Sigmoid colon (tissue), 6 donors: ENCODE measurements at regions not wholly inside any gene's neighbourhood (a gene's known extent, or its start where the extent isn't known, plus 50 kb on each side); places are given as distances from the start of the nearest gene placed in this dataset.
"Not testable (repeated sequence)": the region's sequence is repeated elsewhere in the genome, so short reads cannot be mapped to it uniquely, and the experiment has no call there.

Experiments
- DNase-seq: peaks from one replicate; pipeline ENCODE4 v3.0.0-alpha.2; 2019
- H3K27ac ChIP-seq, 4 donors: fragments of 200-600 bp; sonication (generic); one replicate each; pipeline ENCODE4 v1.5.1; 2016 to 2019; ENCODE audit warnings: mild to moderate bottlenecking in 1 of 4
- H3K27me3 ChIP-seq, 3 donors: fragments of 200-600 bp; sonication (generic); one replicate each; pipeline ENCODE4 v1.5.1; 2019; ENCODE audit warnings: mild to moderate bottlenecking in 1 of 3
- H3K36me3 ChIP-seq, 4 donors: fragments of 200-600 bp; sonication (generic); one replicate each; pipeline ENCODE4 v1.5.1; 2016 to 2019
- H3K4me1 ChIP-seq, 4 donors: fragments of 200-600 bp; sonication (generic); one replicate each; pipeline ENCODE4 v1.5.1; 2017 to 2019
- H3K4me3 ChIP-seq, 4 donors: fragments of 200-600 bp; sonication (generic); one replicate each; pipeline ENCODE4 v1.5.1; 2017 to 2019; ENCODE audit warnings: mild to moderate bottlenecking in 2 of 4, moderate library complexity in 1 of 4
- H3K9me3 ChIP-seq, 4 donors: fragments of 200-600 bp in 3 of 4; sonication (generic) in 3 of 4; one replicate each; pipeline versions ENCODE4 v1.5.1 to v1.6.1; 2013 to 2019
- EP300 ChIP-seq, 4 donors: sonication (generic); formaldehyde crosslinking; IDR thresholded peaks; one replicate each; pipeline ENCODE4 v1.6.1; 2017; ENCODE audit warnings: antibody characterized with exemption in 4 of 4
- POLR2A ChIP-seq, 2 donors: fragments of 450-650 bp; IDR thresholded peaks; one replicate each; pipeline ENCODE4 v1.6.1; 2016; ENCODE audit warnings: antibody characterized with exemption in 2 of 2, mild to moderate bottlenecking in 2 of 2, moderate library complexity in 2 of 2
- POLR2AphosphoS5 ChIP-seq, 4 donors: sonication (generic); formaldehyde crosslinking; IDR thresholded peaks; one replicate each; pipeline ENCODE4 v1.6.1; 2017; ENCODE audit warnings: antibody characterized with exemption in 4 of 4
- WGBS, 2 donors: extraction: QIAGEN DNeasy Blood & Tissue Kit; methylation state at CpG; one replicate each; pipeline ENCODE4 v1.1.7; 2013; 5-methylcytosine and 5-hydroxymethylcytosine counted together
- intact Hi-C: fragments of 100-400 bp; cut with DNase I; formaldehyde crosslinking; loops from one replicate; pipeline ENCODE4 v1.15.1; 2023
- TF ChIP-seq, protein P1 (sequence below), 4 experiments: fragments of 450-650 bp in 3 of 4; fragments of 200-600 bp in 1 of 4; IDR thresholded peaks; one replicate each; pipeline ENCODE4 v1.5.1; 2016 to 2019; ENCODE audit warnings: antibody characterized with exemption in 4 of 4, mild to moderate bottlenecking in 3 of 4, moderate library complexity in 2 of 4
- donor health status: healthy with polysubstance abuse.
- donor health status: healthy.

DNA sequence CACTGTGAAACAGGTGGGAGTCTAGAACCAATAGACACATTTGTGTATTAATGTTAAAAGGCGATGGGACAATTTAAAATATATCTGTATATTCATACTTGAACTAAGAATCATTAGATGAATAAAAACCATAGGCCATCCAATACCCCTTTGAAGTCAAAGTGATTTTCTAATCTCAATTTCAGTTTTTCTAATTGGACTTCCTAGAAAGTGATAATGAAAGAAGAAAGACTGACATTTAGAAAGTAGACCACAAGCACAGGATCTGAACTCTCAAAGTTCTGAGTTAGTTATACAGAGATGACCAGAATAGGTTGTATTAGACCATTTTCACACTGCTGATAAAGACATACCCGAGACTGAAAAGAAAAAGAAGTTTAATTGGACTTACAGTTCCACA lies 412.8 kb upstream of the PIK3R1 start:
- intact Hi-C loops, result no loop called here

DNA sequence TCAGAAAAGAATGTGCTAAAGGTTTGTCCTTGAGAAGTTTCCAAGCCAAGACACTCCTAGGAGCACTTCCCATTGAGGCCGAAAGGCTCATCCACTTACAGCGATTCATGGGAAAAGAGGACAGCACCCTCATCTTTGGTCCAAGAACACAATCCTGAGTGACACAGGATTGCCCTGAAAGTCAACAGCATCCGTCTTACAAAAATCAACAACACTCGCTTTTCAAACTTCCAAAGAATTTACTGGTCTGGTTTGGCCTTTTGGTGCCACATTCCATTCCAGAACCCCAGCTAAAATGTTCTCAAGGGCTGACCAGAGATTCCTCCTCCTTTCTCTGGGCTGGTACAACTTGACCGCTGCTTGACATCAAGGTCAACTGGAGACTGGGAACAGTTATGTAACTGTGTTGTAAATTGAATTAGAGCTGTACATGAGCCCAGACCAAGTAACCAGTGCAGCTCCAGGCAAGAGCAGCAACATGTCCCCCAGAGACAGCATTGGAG lies 415.8 kb upstream of the PIK3R1 start:
- Histone ChIP-seq H3K27me3 (no peaks in the 10 kb centered on the region), H3K4me3 (no peak overlapping the region), H3K36me3 (no peaks in the 10 kb centered on the region), H3K27ac (peak overlapping the region; percentile 59 to 77 (median 72)), H3K9me3 (no peaks in the 10 kb centered on the region), H3K4me1 (peaks cover 0 to 20% (median 16%) of the 10 kb centered on the region in 4 donors)
- 88% methylated on average over 5 of the region's 5 CpGs for WGBS, 2 donors
- intact Hi-C loops, result loop anchor here (10.0 kb wide), 1 partner anchor 555 kb away; no protein-coding TSS in a partner anchor
- peak; percentile 84 for DNase-seq
- TF ChIP-seq POLR2AphosphoS5 (IDR thresholded peaks at IDR 0.05) (peak in 3 of 4 donors; percentile 51 to 73 (median 65)), EP300 (IDR thresholded peaks at IDR 0.05) (peak in 3 of 4 donors; percentile 31 to 58 (median 32)), POLR2A (IDR thresholded peaks at IDR 0.05) (no peak)
- TF ChIP-seq, protein P1, sequence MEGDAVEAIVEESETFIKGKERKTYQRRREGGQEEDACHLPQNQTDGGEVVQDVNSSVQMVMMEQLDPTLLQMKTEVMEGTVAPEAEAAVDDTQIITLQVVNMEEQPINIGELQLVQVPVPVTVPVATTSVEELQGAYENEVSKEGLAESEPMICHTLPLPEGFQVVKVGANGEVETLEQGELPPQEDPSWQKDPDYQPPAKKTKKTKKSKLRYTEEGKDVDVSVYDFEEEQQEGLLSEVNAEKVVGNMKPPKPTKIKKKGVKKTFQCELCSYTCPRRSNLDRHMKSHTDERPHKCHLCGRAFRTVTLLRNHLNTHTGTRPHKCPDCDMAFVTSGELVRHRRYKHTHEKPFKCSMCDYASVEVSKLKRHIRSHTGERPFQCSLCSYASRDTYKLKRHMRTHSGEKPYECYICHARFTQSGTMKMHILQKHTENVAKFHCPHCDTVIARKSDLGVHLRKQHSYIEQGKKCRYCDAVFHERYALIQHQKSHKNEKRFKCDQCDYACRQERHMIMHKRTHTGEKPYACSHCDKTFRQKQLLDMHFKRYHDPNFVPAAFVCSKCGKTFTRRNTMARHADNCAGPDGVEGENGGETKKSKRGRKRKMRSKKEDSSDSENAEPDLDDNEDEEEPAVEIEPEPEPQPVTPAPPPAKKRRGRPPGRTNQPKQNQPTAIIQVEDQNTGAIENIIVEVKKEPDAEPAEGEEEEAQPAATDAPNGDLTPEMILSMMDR (IDR thresholded peaks at IDR 0.05), result no peak

More for the DNA sequence above, 412.8 kb upstream of the PIK3R1 start:
- Histone ChIP-seq H3K4me3 (no peak overlapping the region), H3K27me3 (no peaks in the 10 kb centered on the region), H3K4me1 (peaks cover 0 to 17% (median 14%) of the 10 kb centered on the region in 4 donors), H3K36me3 (no peaks in the 10 kb centered on the region), H3K27ac (no peak overlapping the region), H3K9me3 (no peaks in the 10 kb centered on the region)
- no peak for TF ChIP-seq EP300 (IDR thresholded peaks at IDR 0.05)
- TF ChIP-seq POLR2AphosphoS5 (IDR thresholded peaks at IDR 0.05), result no peak
- TF ChIP-seq, protein P1 (IDR thresholded peaks at IDR 0.05), result no peak
- no peak for TF ChIP-seq POLR2A (IDR thresholded peaks at IDR 0.05)
- no peak for DNase-seq
- WGBS, 2 donors, result 85 to 94% methylated on average over 2 of the region's 2 CpGs

DNA sequence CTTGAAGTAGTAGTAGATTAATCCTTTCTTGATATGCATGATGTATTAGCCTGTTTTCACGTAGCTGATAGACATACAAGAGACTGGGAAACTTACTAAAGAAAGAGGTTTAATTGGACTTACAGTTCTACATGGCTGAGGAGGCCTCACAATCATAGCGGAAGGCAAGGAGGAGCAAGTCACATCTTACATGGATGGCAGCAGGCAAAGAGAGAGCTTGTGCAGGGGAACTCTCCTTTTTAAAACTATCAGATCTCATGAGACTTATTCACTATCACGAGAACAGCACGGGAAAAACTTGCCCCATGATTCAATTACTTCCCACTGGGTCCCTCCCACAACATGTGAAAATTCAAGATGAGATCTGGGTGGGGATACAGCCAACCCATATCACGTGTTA lies 417.1 kb upstream of the PIK3R1 start:
- H3K27me3 ChIP-seq, H3K4me3 ChIP-seq, DNase-seq, H3K36me3 ChIP-seq, H3K9me3 ChIP-seq: not testable (repeated sequence)
- peak overlapping the region; percentile 59 to 77 (median 72) for H3K27ac ChIP-seq
- 84 to 94% methylated on average over 5 of the region's 5 CpGs for WGBS, 2 donors
- H3K4me1 ChIP-seq, result peaks cover 0 to 20% (median 16%) of the 10 kb centered on the region in 4 donors
- intact Hi-C loops, result loop anchor here (10.0 kb wide), 1 partner anchor 554 kb away; no protein-coding TSS in a partner anchor

DNA sequence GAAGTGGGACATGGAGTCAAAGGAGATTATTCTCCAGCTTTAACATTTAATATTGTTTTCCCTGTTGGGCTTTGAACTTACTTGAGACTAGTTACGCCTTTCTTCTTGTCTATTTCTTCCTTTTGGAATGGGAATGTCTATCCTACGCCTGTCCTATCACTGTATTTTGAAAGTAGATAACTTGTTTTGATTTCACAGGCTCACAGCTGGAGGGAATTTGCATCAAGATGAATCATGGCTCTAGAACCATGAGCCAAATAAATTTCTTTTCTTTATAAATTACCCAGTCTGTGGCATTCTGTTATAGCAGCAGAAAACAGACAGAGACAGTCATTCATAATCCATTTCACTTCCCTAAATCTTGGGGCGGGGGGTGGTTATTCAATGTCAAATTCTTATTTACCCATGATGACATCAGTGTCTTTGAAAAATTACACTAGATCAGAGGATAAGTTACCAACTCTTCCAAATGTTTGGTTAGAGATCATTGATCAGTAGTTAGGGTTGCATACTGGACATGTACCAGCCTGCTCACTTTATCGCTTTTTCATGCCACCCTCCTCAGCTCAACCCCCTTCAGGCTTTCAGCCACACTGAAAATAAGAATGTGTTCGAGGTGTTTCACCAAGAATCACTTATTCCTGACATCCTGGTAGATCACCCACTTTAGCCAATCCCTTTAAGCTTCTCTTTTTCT lies 419.6 kb upstream of the PIK3R1 start:
- H3K4me1 ChIP-seq, result peaks cover 0 to 20% (median 16%) of the 10 kb centered on the region in 4 donors
- H3K27ac ChIP-seq, result peak overlapping the region; percentile 6 to 77 (median 40)
- H3K27me3 ChIP-seq, result no peaks in the 10 kb centered on the region
- H3K36me3 ChIP-seq, result no peaks in the 10 kb centered on the region
- TF ChIP-seq EP300 (IDR thresholded peaks at IDR 0.05) (no peak), POLR2AphosphoS5 (IDR thresholded peaks at IDR 0.05) (no peak), POLR2A (IDR thresholded peaks at IDR 0.05) (no peak)
- TF ChIP-seq, protein P1 (IDR thresholded peaks at IDR 0.05), result no peak
- no peak overlapping the region for H3K4me3 ChIP-seq
- H3K9me3 ChIP-seq, result no peaks in the 10 kb centered on the region
- DNase-seq, result no peak
- WGBS, 2 donors, result 91 to 92% methylated on average over 5 of the region's 5 CpGs
- intact Hi-C loops, result loop anchor here (10.0 kb wide), 1 partner anchor 551 kb away; no protein-coding TSS in a partner anchor

DNA sequence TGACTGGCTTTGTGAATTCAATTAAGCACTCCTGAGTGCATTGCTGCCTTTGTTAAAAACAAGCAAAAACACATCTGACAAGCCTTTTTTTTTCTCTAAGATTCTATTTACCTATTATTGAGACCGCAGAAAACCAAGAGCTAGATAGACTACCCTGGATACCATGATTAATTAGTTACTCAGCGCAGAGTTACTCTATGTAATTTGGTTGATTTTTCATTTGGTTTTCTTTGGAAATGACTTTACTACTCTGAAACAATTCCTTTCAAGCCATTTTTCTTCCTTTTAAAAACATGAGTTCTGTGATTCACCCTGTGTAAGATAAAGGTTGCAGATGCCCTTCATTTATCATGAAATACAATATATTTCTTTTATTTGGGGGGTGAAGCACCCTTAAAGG lies 421.6 kb upstream of the PIK3R1 start:
- Histone ChIP-seq H3K27ac (peak overlapping the region in 3 of 4 donors; percentile 29 to 73 (median 44)), H3K36me3 (no peaks in the 10 kb centered on the region), H3K9me3 (no peaks in the 10 kb centered on the region), H3K4me1 (peaks cover 0 to 8% (median under 1%) of the 10 kb centered on the region in 4 donors), H3K27me3 (no peaks in the 10 kb centered on the region), H3K4me3 (no peak overlapping the region)
- no peak for TF ChIP-seq POLR2A (IDR thresholded peaks at IDR 0.05)
- TF ChIP-seq EP300 (IDR thresholded peaks at IDR 0.05), result no peak
- TF ChIP-seq, protein P1 (IDR thresholded peaks at IDR 0.05), result no peak
- TF ChIP-seq POLR2AphosphoS5 (IDR thresholded peaks at IDR 0.05), result no peak
- intact Hi-C loops, result loop anchor here (10.0 kb wide), 1 partner anchor 549 kb away; no protein-coding TSS in a partner anchor
- DNase-seq, result no peak
- 96% methylated on average over 2 of the region's 2 CpGs for WGBS, 2 donors
